ENCODE measurements at regions not wholly inside any gene's neighbourhood (a gene's known extent, or its start where the extent isn't known, plus 50 kb on each side); places are given as distances from the start of the nearest gene placed in this dataset.
"Not testable (repeated sequence)": the region's sequence is repeated elsewhere in the genome, so short reads cannot be mapped to it uniquely, and the experiment has no call there.

GRCh38 chr7:149975608-149976007 is 101.8 kb downstream of the ATP6V0E2 start:
- H3K27me3 ChIP-seq (replicated peaks in 1 of 2; ENCODE audit: control insufficient read depth in 2 of 2, insufficient read depth in 2 of 2, low read length in 1 of 2); SMC1A ChIA-PET (ENCODE audit: uncharacterized antibody, unreplicated experiment); H2AFZ ChIP-seq (ENCODE audit: control insufficient read depth, low read depth, low read length); RAD21 ChIA-PET (ENCODE audit: unreplicated experiment); CTCF ChIA-PET; H3K4me1 ChIP-seq (ENCODE audit: control insufficient read depth, insufficient read depth, low read length); H3K9ac ChIP-seq (ENCODE audit: control insufficient read depth, insufficient read depth, low read length); H3K79me2 ChIP-seq (ENCODE audit: control insufficient read depth, insufficient read depth, low read length); H4K20me1 ChIP-seq (ENCODE audit: control insufficient read depth, insufficient read depth); H3K27ac ChIP-seq (ENCODE audit: control insufficient read depth, insufficient read depth); FAIRE-seq; H3K9me3 ChIP-seq (replicated peaks; ENCODE audit: control insufficient read depth, insufficient read depth, low read length); H3K4me3 ChIP-seq; DNase-seq (ENCODE audit: low read depth, low spot score); BruUV-seq (replicated peaks); ATAC-seq; in situ Hi-C loops (cut with MboI); intact Hi-C loops (cut with micrococcal nuclease; ENCODE audit: unreplicated experiment); H3K36me3 ChIP-seq (ENCODE audit: control insufficient read depth in 2 of 2, insufficient read depth in 2 of 2, low read length in 1 of 2); H3K4me2 ChIP-seq (ENCODE audit: control insufficient read depth, insufficient read depth); POLR2A ChIA-PET: not testable (repeated sequence)
- 1% methylated on average over 4 of the region's 4 CpGs for WGBS (ENCODE audit: insufficient coverage, insufficient replicate concordance, low lambda C conversion rate, missing lambda C conversion rate)

GRCh38 chr7:149978537-149978936 is 104.8 kb downstream of the ATP6V0E2 start:
- intact Hi-C loops (cut with micrococcal nuclease; ENCODE audit: unreplicated experiment); FAIRE-seq: not testable (repeated sequence)

GRCh38 chr7:149978944-149979343 is 105.2 kb downstream of the ATP6V0E2 start:
- CTCF ChIA-PET; H3K4me2 ChIP-seq (ENCODE audit: control insufficient read depth, insufficient read depth); ATAC-seq; H3K79me2 ChIP-seq (ENCODE audit: control insufficient read depth, insufficient read depth, low read length); H3K4me1 ChIP-seq (ENCODE audit: control insufficient read depth, insufficient read depth, low read length); H3K27ac ChIP-seq (ENCODE audit: control insufficient read depth, insufficient read depth); DNase-seq (ENCODE audit: low read depth, low spot score); BruUV-seq (replicated peaks); intact Hi-C loops (cut with micrococcal nuclease; ENCODE audit: unreplicated experiment); H3K36me3 ChIP-seq (ENCODE audit: control insufficient read depth in 2 of 2, insufficient read depth in 2 of 2, low read length in 1 of 2); H2AFZ ChIP-seq (ENCODE audit: control insufficient read depth, low read depth, low read length); H3K9ac ChIP-seq (ENCODE audit: control insufficient read depth, insufficient read depth, low read length); H3K27me3 ChIP-seq (replicated peaks in 1 of 2; ENCODE audit: control insufficient read depth in 2 of 2, insufficient read depth in 2 of 2, low read length in 1 of 2); H4K20me1 ChIP-seq (ENCODE audit: control insufficient read depth, insufficient read depth); POLR2A ChIA-PET; H3K9me3 ChIP-seq (replicated peaks; ENCODE audit: control insufficient read depth, insufficient read depth, low read length); in situ Hi-C loops (cut with MboI); SMC1A ChIA-PET (ENCODE audit: uncharacterized antibody, unreplicated experiment); H3K4me3 ChIP-seq; RAD21 ChIA-PET (ENCODE audit: unreplicated experiment); FAIRE-seq: not testable (repeated sequence)
- WGBS (ENCODE audit: insufficient coverage, insufficient replicate concordance, low lambda C conversion rate, missing lambda C conversion rate), result 26% methylated on average over 7 of the region's 10 CpGs

More at GRCh38 chr7:149978537-149978936, 104.8 kb downstream of the ATP6V0E2 start:
- in situ Hi-C loops (cut with MboI); CTCF ChIA-PET; H3K27ac ChIP-seq (ENCODE audit: control insufficient read depth, insufficient read depth); RAD21 ChIA-PET (ENCODE audit: unreplicated experiment); SMC1A ChIA-PET (ENCODE audit: uncharacterized antibody, unreplicated experiment); DNase-seq (ENCODE audit: low read depth, low spot score); H3K9me3 ChIP-seq (replicated peaks; ENCODE audit: control insufficient read depth, insufficient read depth, low read length); H3K9ac ChIP-seq (ENCODE audit: control insufficient read depth, insufficient read depth, low read length); ATAC-seq; H3K79me2 ChIP-seq (ENCODE audit: control insufficient read depth, insufficient read depth, low read length); H4K20me1 ChIP-seq (ENCODE audit: control insufficient read depth, insufficient read depth); H3K4me3 ChIP-seq; POLR2A ChIA-PET; H2AFZ ChIP-seq (ENCODE audit: control insufficient read depth, low read depth, low read length); H3K4me2 ChIP-seq (ENCODE audit: control insufficient read depth, insufficient read depth); BruUV-seq (replicated peaks); H3K27me3 ChIP-seq (replicated peaks in 1 of 2; ENCODE audit: control insufficient read depth in 2 of 2, insufficient read depth in 2 of 2, low read length in 1 of 2); H3K36me3 ChIP-seq (ENCODE audit: control insufficient read depth in 2 of 2, insufficient read depth in 2 of 2, low read length in 1 of 2); H3K4me1 ChIP-seq (ENCODE audit: control insufficient read depth, insufficient read depth, low read length): not testable (repeated sequence)
- 90% methylated on average over 3 of the region's 3 CpGs for WGBS (ENCODE audit: insufficient coverage, insufficient replicate concordance, low lambda C conversion rate, missing lambda C conversion rate)

GRCh38 chr7:149982537-149983112 is 108.9 kb downstream of the ATP6V0E2 start:
- in situ Hi-C loops (cut with MboI); RAD21 ChIA-PET (ENCODE audit: unreplicated experiment); H3K27ac ChIP-seq (ENCODE audit: control insufficient read depth, insufficient read depth); intact Hi-C loops (cut with micrococcal nuclease; ENCODE audit: unreplicated experiment); H2AFZ ChIP-seq (ENCODE audit: control insufficient read depth, low read depth, low read length); H3K4me3 ChIP-seq; H3K4me1 ChIP-seq (ENCODE audit: control insufficient read depth, insufficient read depth, low read length); H3K4me2 ChIP-seq (ENCODE audit: control insufficient read depth, insufficient read depth); H3K27me3 ChIP-seq (replicated peaks in 1 of 2; ENCODE audit: control insufficient read depth in 2 of 2, insufficient read depth in 2 of 2, low read length in 1 of 2); FAIRE-seq; DNase-seq (ENCODE audit: low read depth, low spot score); H3K36me3 ChIP-seq (ENCODE audit: control insufficient read depth in 2 of 2, insufficient read depth in 2 of 2, low read length in 1 of 2); H4K20me1 ChIP-seq (ENCODE audit: control insufficient read depth, insufficient read depth); H3K79me2 ChIP-seq (ENCODE audit: control insufficient read depth, insufficient read depth, low read length); BruUV-seq (replicated peaks); CTCF ChIA-PET; SMC1A ChIA-PET (ENCODE audit: uncharacterized antibody, unreplicated experiment); H3K9me3 ChIP-seq (replicated peaks; ENCODE audit: control insufficient read depth, insufficient read depth, low read length); H3K9ac ChIP-seq (ENCODE audit: control insufficient read depth, insufficient read depth, low read length); POLR2A ChIA-PET; ATAC-seq: not testable (repeated sequence)
- 30% methylated on average over 4 of the region's 4 CpGs for WGBS (ENCODE audit: insufficient coverage, insufficient replicate concordance, low lambda C conversion rate, missing lambda C conversion rate)
